ENCODE measurements at regions not wholly inside any gene's neighbourhood (a gene's known extent, or its start where the extent isn't known, plus 50 kb on each side); places are given as distances from the start of the nearest gene placed in this dataset.

- TF ChIP-seq USF2 (CRISPR knock-in tag; IDR thresholded peaks at IDR 0.05) (no peak), E2F1 (CRISPR knock-in tag; IDR thresholded peaks at IDR 0.05) (no peak)
- no peaks in the 10 kb centered on the region for H3K9me3 Mint-ChIP-seq
- no peak for ATAC-seq
- no peaks in the 10 kb centered on the region for H3K27me3 Mint-ChIP-seq (ENCODE audit: low read depth)
- peaks cover 14% of the 10 kb centered on the region for H3K4me1 Mint-ChIP-seq
- no peak for DNase-seq (ENCODE audit: low spot score)
- POLR2A ChIA-PET = no interaction called here
- H3K4me3 Mint-ChIP-seq = no peak overlapping the region
- no peaks in the 10 kb centered on the region for H3K36me3 Mint-ChIP-seq
- CTCF ChIA-PET = no interaction called here
- H3K27ac Mint-ChIP-seq = no peak overlapping the region
Measured at GRCh38 chr12:25839470-25839869, 119.0 kb upstream of the RASSF8 start.

- Mint-ChIP-seq H3K27ac (no peak overlapping the region), H3K9me3 (no peaks in the 10 kb centered on the region), H3K36me3 (no peaks in the 10 kb centered on the region), H3K4me1 (peaks cover 18% of the 10 kb centered on the region), H3K27me3 (ENCODE audit: low read depth) (no peaks in the 10 kb centered on the region), H3K4me3 (no peak overlapping the region)
- ChIA-PET POLR2A (interaction anchor here (0.7 kb wide), 1 partner anchor 144 kb away, joined by 3 read pairs; no protein-coding TSS in a partner anchor), CTCF (no interaction called here)
- TF ChIP-seq ATF6 (CRISPR knock-in tag; IDR thresholded peaks at IDR 0.05) = no peak
- TF ChIP-seq NFYB (CRISPR knock-in tag; conservative IDR thresholded peaks at IDR 0.05; ENCODE audit: low read depth) = no peak
- TF ChIP-seq RORB (CRISPR knock-in tag; IDR thresholded peaks at IDR 0.05) = no peak
- no peak for TF ChIP-seq ZNF396 (CRISPR knock-in tag; IDR thresholded peaks at IDR 0.05; ENCODE audit: borderline replicate concordance)
- TF ChIP-seq ZNF671 (CRISPR knock-in tag; IDR thresholded peaks at IDR 0.05) = no peak
- TF ChIP-seq GRHL2 (CRISPR knock-in tag; IDR thresholded peaks at IDR 0.05; ENCODE audit: insufficient replicate concordance, severe bottlenecking) = no peak
- no peak for TF ChIP-seq AR (CRISPR knock-in tag; IDR thresholded peaks at IDR 0.05)
- no peak for TF ChIP-seq GABPB1 (CRISPR knock-in tag; IDR thresholded peaks at IDR 0.05)
- ATAC-seq (no peak), DNase-seq (ENCODE audit: low spot score) (no peak)
Measured at GRCh38 chr12:25840678-25841465, 117.6 kb upstream of the RASSF8 start.

GRCh38 chr12:25842254-25842653 is 116.2 kb upstream of the RASSF8 start:
- CTCF ChIA-PET = interaction anchor here (0.9 kb wide), 1 partner anchor 54 kb away, joined by 3 read pairs; no protein-coding TSS in a partner anchor
- DNase-seq (ENCODE audit: low spot score) (no peak), ATAC-seq (no peak)
- POLR2A ChIA-PET = no interaction called here
- Mint-ChIP-seq H3K27me3 (ENCODE audit: low read depth) (no peaks in the 10 kb centered on the region), H3K4me3 (no peak overlapping the region), H3K4me1 (peaks cover 18% of the 10 kb centered on the region), H3K27ac (no peak overlapping the region), H3K9me3 (no peaks in the 10 kb centered on the region), H3K36me3 (no peaks in the 10 kb centered on the region)
- TF ChIP-seq ATF1 (CRISPR knock-in tag; IDR thresholded peaks at IDR 0.05) (no peak), JUN (CRISPR knock-in tag; IDR thresholded peaks at IDR 0.05) (no peak), JAZF1 (CRISPR knock-in tag; IDR thresholded peaks at IDR 0.05) (no peak), ERG (CRISPR knock-in tag; IDR thresholded peaks at IDR 0.05) (no peak), ZNF416 (CRISPR knock-in tag; IDR thresholded peaks at IDR 0.05) (no peak), FOXK1 (CRISPR knock-in tag; IDR thresholded peaks at IDR 0.05) (no peak), E2F4 (CRISPR knock-in tag; IDR thresholded peaks at IDR 0.05; ENCODE audit: borderline replicate concordance, low read depth) (no peak), EMX1 (CRISPR knock-in tag; IDR thresholded peaks at IDR 0.05) (no peak), ELF4 (CRISPR knock-in tag; IDR thresholded peaks at IDR 0.05; ENCODE audit: low read depth) (no peak), IRF1 (CRISPR knock-in tag; IDR thresholded peaks at IDR 0.05) (no peak), CBFB (CRISPR knock-in tag; IDR thresholded peaks at IDR 0.05; ENCODE audit: low read depth) (no peak), TCF7 (CRISPR knock-in tag; IDR thresholded peaks at IDR 0.05; ENCODE audit: low read depth) (no peak)
